ENCODE measurements at regions not wholly inside any gene's neighbourhood (a gene's known extent, or its start where the extent isn't known, plus 50 kb on each side); places are given as distances from the start of the nearest gene placed in this dataset.

- TF ChIP-seq ARID5B (CRISPR knock-in tag; IDR thresholded peaks at IDR 0.05): peak; percentile 83
- no peak for TF ChIP-seq RXRA (CRISPR knock-in tag; IDR thresholded peaks at IDR 0.05)
- no peak for TF ChIP-seq HDAC1 (CRISPR knock-in tag; IDR thresholded peaks at IDR 0.05)
- peak; percentile 33; the same call in 1 of the 2 replicates for TF ChIP-seq NFIC (IDR thresholded peaks at IDR 0.05; ENCODE audit: low read length)
- no peak for TF ChIP-seq ZNF564 (CRISPR knock-in tag; IDR thresholded peaks at IDR 0.05)
- TF ChIP-seq EZH2 (conservative IDR thresholded peaks at IDR 0.05; ENCODE audit: low read depth, low read length): no peak
- TF ChIP-seq PRMT3 (CRISPR knock-in tag; IDR thresholded peaks at IDR 0.05; ENCODE audit: borderline replicate concordance, low read depth): no peak
- no peak for TF ChIP-seq TAF15 (IDR thresholded peaks at IDR 0.05; ENCODE audit: low read depth, low read length, poor library complexity, severe bottlenecking)
- no peak for TF ChIP-seq NCOA5 (CRISPR knock-in tag; IDR thresholded peaks at IDR 0.05)
- TF ChIP-seq EP300 (IDR thresholded peaks at IDR 0.05; ENCODE audit: low read depth in 2 of 2, low read length in 2 of 2): peak in 1 of 2 experiments; percentile 37; a peak in 1 of 4 replicates
- TF ChIP-seq EP300 (CRISPR knock-in tag; IDR thresholded peaks at IDR 0.05; ENCODE audit: borderline replicate concordance): no peak
- TF ChIP-seq, protein P1, sequence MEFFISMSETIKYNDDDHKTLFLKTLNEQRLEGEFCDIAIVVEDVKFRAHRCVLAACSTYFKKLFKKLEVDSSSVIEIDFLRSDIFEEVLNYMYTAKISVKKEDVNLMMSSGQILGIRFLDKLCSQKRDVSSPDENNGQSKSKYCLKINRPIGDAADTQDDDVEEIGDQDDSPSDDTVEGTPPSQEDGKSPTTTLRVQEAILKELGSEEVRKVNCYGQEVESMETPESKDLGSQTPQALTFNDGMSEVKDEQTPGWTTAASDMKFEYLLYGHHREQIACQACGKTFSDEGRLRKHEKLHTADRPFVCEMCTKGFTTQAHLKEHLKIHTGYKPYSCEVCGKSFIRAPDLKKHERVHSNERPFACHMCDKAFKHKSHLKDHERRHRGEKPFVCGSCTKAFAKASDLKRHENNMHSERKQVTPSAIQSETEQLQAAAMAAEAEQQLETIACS (CRISPR knock-in tag; IDR thresholded peaks at IDR 0.05): no peak
- no peak for TF ChIP-seq RCOR2 (CRISPR knock-in tag; IDR thresholded peaks at IDR 0.05)
- TF ChIP-seq ZNF678 (CRISPR knock-in tag; IDR thresholded peaks at IDR 0.05): no peak
- no peak for TF ChIP-seq AHR (CRISPR knock-in tag; IDR thresholded peaks at IDR 0.05)
- TF ChIP-seq, protein P2, sequence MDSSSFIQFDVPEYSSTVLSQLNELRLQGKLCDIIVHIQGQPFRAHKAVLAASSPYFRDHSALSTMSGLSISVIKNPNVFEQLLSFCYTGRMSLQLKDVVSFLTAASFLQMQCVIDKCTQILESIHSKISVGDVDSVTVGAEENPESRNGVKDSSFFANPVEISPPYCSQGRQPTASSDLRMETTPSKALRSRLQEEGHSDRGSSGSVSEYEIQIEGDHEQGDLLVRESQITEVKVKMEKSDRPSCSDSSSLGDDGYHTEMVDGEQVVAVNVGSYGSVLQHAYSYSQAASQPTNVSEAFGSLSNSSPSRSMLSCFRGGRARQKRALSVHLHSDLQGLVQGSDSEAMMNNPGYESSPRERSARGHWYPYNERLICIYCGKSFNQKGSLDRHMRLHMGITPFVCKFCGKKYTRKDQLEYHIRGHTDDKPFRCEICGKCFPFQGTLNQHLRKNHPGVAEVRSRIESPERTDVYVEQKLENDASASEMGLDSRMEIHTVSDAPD (CRISPR knock-in tag; IDR thresholded peaks at IDR 0.05): no peak
- peak; percentile 50; the same call in 1 of the 2 replicates for TF ChIP-seq GATAD2A (CRISPR knock-in tag; IDR thresholded peaks at IDR 0.05)
- TF ChIP-seq ZNF768 (CRISPR knock-in tag; IDR thresholded peaks at IDR 0.05): no peak
- TF ChIP-seq HMG20A (CRISPR knock-in tag; IDR thresholded peaks at IDR 0.05; ENCODE audit: borderline replicate concordance): peak; percentile 45; the same call in 1 of the 2 replicates
- no peak for TF ChIP-seq CBX1 (IDR thresholded peaks at IDR 0.05; ENCODE audit: low read depth)
- TF ChIP-seq, protein P3, sequence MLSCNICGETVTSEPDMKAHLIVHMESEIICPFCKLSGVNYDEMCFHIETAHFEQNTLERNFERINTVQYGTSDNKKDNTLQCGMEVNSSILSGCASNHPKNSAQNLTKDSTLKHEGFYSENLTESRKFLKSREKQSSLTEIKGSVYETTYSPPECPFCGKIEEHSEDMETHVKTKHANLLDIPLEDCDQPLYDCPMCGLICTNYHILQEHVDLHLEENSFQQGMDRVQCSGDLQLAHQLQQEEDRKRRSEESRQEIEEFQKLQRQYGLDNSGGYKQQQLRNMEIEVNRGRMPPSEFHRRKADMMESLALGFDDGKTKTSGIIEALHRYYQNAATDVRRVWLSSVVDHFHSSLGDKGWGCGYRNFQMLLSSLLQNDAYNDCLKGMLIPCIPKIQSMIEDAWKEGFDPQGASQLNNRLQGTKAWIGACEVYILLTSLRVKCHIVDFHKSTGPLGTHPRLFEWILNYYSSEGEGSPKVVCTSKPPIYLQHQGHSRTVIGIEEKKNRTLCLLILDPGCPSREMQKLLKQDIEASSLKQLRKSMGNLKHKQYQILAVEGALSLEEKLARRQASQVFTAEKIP (CRISPR knock-in tag; IDR thresholded peaks at IDR 0.05; ENCODE audit: borderline replicate concordance): no peak
These were observed 56.4 kb upstream of the MBNL2 start (continued) for GRCh38 chr13:97165502-97166425.
